ENCODE measurements at regions not wholly inside any gene's neighbourhood (a gene's known extent, or its start where the extent isn't known, plus 50 kb on each side); places are given as distances from the start of the nearest gene placed in this dataset.

DNA sequence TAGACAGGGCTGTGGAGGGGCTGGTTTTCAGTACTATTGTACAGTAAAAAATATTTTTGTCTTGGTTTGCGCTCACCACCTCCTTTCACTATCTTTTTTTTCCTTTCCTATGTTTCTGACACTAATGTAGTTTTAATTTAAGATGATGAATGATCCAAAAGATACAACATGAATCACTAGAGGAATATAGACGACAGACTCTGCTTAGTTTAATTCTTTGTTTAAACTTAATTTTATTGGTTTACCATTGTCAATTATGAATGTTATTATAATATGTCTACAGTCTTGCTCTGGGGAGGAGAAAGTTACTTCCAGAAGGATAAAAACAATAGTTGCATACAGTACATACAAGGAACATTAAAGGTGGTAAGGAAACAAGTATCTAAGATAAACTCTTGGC, 682.4 kb upstream of the ADGRL4 start:
- no peak for DNase-seq

GRCh38 chr1:79683420-79683819, 676.9 kb upstream of the ADGRL4 start:
- DNase-seq = no peak

- DNase-seq = no peak
Observed at GRCh38 chr1:79682478-79682877, 675.9 kb upstream of the ADGRL4 start.

GRCh38 chr1:79681382-79681781, 674.9 kb upstream of the ADGRL4 start:
- DNase-seq = no peak

DNA sequence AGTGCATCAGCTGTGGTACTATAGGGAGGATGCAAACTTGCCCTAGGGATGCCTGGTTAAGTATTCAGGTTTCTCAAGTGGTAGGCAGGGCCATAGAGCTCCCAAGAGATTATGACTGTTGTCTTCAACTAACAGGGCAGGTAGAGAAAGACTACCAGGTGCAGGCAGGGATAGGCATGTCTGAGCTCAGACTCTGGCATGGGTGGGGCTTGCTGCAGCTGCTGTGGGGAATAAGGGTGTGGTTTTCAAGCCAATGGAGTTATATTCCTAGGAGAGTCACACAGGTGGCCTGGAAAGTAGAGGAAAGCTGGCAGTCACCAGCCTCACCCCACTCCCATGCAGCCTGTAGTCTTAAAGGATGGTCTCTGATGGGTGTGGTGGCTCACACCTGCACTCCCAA, 673.4 kb upstream of the ADGRL4 start:
- DNase-seq = no peak

GRCh38 chr1:79667848-79668696, 661.5 kb upstream of the ADGRL4 start:
- no peak for DNase-seq

DNA sequence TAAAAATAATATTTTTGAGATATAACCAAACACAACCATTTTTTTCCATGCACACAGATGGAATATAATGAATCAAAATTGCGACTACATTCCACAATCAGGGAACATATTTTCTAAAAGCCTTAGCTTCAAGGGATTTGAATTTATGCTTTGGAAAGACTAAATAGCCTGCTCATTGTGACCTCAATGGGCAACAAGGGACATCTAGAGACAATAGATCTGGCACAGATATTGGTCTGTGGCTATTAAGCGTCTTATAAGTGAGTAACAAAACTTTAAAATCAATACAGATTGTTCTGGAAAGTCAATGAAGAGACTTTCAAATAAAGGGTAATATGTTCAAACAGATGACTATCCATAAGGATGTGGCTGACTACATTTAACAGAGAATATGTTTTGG, 660.6 kb upstream of the ADGRL4 start:
- no peak for DNase-seq

DNA sequence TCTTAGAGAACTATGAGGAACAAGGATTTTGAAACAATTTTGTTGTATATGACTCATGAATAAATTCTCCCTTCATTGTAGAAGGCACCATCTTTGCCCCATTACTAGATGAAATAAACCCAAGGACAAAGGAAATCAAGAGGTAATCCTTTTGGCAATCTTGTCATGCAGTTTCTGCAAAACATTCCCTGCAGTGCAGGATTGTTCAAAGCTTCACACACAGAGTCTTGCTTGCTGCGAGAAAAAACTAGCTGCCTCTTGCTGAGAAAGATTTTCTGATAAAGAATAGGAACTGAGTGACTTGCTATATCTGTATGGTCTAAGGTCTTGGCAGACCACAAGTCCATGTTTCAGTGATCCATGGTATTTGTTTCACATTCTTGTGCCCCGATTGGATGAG, 657.4 kb upstream of the ADGRL4 start:
- DNase-seq = no peak

- no peak for DNase-seq
Observed at GRCh38 chr1:79662596-79662995, 656.1 kb upstream of the ADGRL4 start.

- no peak for DNase-seq
Observed at GRCh38 chr1:79660129-79660528, 653.6 kb upstream of the ADGRL4 start.

GRCh38 chr1:79657951-79658658, 651.6 kb upstream of the ADGRL4 start:
- no peak for DNase-seq

DNA sequence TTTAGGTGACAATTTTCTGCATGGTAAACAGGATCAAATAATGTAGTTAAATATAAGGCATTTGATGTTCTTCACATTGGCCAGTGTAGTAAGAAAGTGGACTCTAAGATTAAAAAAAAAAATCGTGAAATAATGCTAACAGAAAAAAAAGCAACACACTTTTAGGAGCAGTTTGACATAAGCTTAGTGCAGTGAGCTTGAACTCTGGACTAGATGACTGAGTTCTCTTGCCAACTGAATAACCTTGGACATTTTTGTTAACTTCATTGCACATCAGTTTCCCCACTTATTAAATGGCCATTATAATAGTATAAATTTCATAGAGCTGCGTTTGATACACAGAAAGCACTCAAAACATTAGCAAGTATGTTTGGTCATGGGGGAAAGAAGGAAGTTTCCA, 649.3 kb upstream of the ADGRL4 start:
- no peak for DNase-seq

DNA sequence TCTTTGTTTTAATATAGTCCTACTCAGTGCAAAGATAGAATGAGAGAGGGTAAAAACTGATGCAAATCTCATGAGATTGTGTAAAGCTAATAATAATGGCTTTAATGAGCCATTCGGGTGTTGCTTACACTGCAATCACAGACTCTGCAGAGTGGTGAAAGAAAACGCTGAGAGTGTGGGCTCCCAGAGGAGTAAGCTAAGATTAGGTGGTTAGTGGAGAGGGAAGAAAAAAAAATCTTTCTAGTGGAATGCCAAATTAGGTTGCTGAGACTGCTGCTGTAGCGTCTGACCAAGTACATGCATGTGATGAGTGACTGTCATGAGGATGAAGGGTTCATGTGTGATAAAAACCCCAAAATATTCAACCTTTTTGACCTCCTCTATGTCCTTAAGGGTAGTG, 645.9 kb upstream of the ADGRL4 start:
- DNase-seq = no peak

DNA sequence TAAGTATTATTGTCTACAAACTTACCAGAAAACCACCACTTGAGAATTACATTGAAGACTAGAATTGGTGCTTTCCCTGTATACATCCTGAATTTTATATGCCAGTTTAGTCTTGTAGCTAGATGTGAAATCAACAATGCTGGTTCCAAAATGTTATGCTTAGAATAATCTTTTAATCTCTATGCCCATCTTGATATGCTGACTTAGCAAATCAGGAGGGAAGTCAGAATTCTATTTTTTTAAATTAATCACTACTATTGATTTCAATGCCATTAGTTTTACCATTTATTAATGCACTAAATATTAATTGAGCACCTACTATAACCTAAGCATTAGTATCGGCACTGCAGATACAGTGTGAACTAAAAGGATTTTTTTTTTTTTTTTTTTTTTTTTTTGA, 641.6 kb upstream of the ADGRL4 start:
- no peak for DNase-seq

GRCh38 chr1:79646880-79647279, 640.4 kb upstream of the ADGRL4 start:
- no peak for DNase-seq

DNA sequence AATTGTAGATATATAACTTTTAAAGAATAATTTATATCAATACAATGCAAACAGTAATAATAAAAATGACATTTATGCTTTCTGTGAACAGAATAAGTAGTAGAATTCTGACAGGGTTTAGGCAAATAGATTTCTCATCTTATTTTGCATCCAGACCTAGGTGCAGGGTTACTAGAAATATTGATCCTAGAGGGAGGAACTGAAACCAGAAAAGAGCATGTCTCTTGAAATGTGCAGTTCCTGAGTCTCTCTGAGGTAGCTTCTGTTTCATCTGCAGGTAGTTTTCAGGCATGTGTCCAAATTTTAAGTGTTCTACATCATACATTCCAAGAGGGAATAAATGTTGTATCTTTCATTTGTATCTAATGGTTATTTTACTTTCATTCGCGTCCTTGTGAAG, 631.9 kb upstream of the ADGRL4 start:
- no peak for DNase-seq

DNA sequence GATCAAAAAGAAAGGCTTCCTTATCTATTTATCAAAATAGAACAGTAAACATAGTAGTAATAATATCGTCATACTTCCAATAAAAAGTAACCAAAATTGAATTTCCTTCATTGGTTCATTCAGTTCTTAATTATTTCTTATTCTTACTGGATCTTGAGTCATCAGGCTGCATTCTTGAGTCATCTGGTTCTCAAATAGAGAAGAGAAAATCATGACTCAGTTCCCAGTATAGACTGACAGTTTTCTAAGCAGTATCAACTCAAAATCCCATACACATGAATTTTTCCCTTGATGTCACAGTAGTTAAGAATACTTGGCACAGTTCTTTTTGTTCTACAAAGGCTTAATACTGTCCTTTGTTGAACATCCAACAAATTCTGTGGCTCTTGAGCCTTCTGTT, 626.9 kb upstream of the ADGRL4 start:
- DNase-seq = no peak

DNA sequence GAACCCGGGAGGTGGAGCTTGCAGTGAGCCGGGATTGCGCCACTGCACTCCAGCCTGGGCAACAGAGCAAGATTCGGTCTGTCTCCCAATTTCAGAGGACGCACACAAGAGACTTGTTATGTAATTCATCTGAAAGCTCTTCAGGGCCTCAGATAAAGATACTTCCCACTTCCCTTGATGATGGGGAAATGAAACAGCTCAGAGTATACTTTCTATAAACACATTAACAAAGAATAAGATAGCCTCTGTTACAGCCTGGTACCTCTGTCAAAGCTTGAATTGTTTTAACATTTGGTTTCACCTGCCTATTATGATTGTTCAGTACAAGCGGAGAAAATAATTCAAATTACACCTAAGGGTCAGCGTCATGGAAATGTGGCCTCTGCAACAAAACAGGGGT, 622.9 kb upstream of the ADGRL4 start:
- DNase-seq = no peak

- DNase-seq = no peak
Observed at GRCh38 chr1:79617777-79618176, 611.2 kb upstream of the ADGRL4 start.

- no peak for DNase-seq
Observed at GRCh38 chr1:79614762-79615161, 608.2 kb upstream of the ADGRL4 start.

DNA sequence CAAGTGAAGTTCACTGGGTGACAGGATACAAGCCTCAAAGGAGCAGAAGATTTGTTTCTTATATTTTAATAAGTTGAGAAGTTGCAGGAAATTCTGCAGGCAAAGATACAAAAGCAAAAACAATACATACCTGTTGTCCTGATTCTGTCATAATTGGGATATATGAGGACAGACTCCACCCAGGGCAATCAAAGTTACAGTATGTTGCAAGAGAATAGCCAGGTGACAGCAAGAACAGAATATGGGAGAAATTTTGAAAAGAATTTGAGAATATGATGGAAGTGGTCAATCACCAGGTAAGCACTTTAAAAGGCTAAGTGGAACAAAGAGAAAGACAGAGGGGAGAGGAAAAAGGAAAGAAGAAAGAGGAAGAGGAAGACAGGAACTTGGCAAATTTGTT, 607.6 kb upstream of the ADGRL4 start:
- DNase-seq = no peak

DNA sequence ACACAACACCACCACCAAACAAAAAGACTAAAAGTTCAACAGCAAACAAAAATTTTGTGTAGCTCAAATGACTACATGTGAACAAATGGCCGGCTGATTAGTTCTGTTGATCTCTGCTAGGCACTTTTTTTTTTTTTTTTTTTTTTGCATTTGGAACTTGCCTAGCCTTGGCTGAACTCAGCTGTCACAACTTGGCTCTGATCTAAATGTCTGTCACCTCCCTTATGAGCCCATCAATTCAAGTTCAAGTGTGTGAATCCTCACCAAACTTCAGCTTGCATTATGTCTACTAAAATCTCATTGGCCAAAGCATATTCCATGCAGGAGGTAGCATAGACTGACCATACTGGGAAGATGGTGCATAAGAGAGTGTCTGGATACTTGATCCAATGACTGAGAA, 606.5 kb upstream of the ADGRL4 start:
- DNase-seq = no peak

- no peak for DNase-seq
Observed at GRCh38 chr1:79604490-79605198, 598.1 kb upstream of the ADGRL4 start.

- no peak for DNase-seq
Observed at GRCh38 chr1:79603843-79604242, 597.3 kb upstream of the ADGRL4 start.
